ENCODE measurements at regions not wholly inside any gene's neighbourhood (a gene's known extent, or its start where the extent isn't known, plus 50 kb on each side); places are given as distances from the start of the nearest gene placed in this dataset.

- POLR2A ChIA-PET, result interaction anchor here (0.8 kb wide), 1 partner anchor 14 kb away, joined by 4 read pairs; no protein-coding TSS in a partner anchor
- H3K27ac ChIP-seq (ENCODE audit: low read depth, low read length, poor library complexity, severe bottlenecking), result no peak overlapping the region
- no peak overlapping the region for H2AFZ ChIP-seq (ENCODE audit: low read length)
- no peaks in the 10 kb centered on the region for H3K79me2 ChIP-seq (ENCODE audit: insufficient read depth, low read depth, low read length)
- no TSS peak for BruUV-seq (replicated peaks)
- no peaks in the 10 kb centered on the region for H3K4me1 ChIP-seq (ENCODE audit: insufficient read depth, low read length, poor library complexity, severe bottlenecking)
- H3K4me3 ChIP-seq (ENCODE audit: low read depth, low read length, poor library complexity, severe bottlenecking), result no peak overlapping the region
- no peak for DNase-seq (ENCODE audit: low spot score)
- intact Hi-C loops (cut with micrococcal nuclease; ENCODE audit: unreplicated experiment), result no loop called here
- H3K9me3 ChIP-seq (ENCODE audit: low read length), result no peaks in the 10 kb centered on the region
- no peaks in the 10 kb centered on the region for H3K36me3 ChIP-seq (ENCODE audit: insufficient read depth, low read length)
- H4K20me1 ChIP-seq (ENCODE audit: insufficient read depth, low read length), result no peaks in the 10 kb centered on the region
- CTCF ChIA-PET (ENCODE audit: unreplicated experiment), result no interaction called here
- no peak for TF ChIP-seq EZH2phosphoT487 (IDR thresholded peaks at IDR 0.05; ENCODE audit: borderline replicate concordance, low read depth, low read length)
- H3K4me2 ChIP-seq (ENCODE audit: low read length), result no peak overlapping the region
- H3K9me2 ChIP-seq (ENCODE audit: insufficient read depth, low read length), result no peaks in the 10 kb centered on the region
These were observed 317.2 kb downstream of the RWDD3 start for GRCh38 chr1:95551201-95551600.

GRCh38 chr1:95553595-95553994 is 319.6 kb downstream of the RWDD3 start:
- ChIA-PET CTCF (ENCODE audit: unreplicated experiment) (no interaction called here), POLR2A (no interaction called here)
- Histone ChIP-seq H3K4me1 (ENCODE audit: insufficient read depth, low read length, poor library complexity, severe bottlenecking) (no peaks in the 10 kb centered on the region), H3K4me2 (ENCODE audit: low read length) (no peak overlapping the region), H3K4me3 (ENCODE audit: low read depth, low read length, poor library complexity, severe bottlenecking) (no peak overlapping the region), H3K79me2 (ENCODE audit: insufficient read depth, low read depth, low read length) (no peaks in the 10 kb centered on the region), H2AFZ (ENCODE audit: low read length) (no peak overlapping the region), H3K27ac (ENCODE audit: low read depth, low read length, poor library complexity, severe bottlenecking) (no peak overlapping the region), H3K36me3 (ENCODE audit: insufficient read depth, low read length) (no peaks in the 10 kb centered on the region), H4K20me1 (ENCODE audit: insufficient read depth, low read length) (no peaks in the 10 kb centered on the region), H3K9me2 (ENCODE audit: insufficient read depth, low read length) (no peaks in the 10 kb centered on the region), H3K9me3 (ENCODE audit: low read length) (no peaks in the 10 kb centered on the region)
- BruUV-seq (replicated peaks), result no TSS peak
- TF ChIP-seq, protein P1, sequence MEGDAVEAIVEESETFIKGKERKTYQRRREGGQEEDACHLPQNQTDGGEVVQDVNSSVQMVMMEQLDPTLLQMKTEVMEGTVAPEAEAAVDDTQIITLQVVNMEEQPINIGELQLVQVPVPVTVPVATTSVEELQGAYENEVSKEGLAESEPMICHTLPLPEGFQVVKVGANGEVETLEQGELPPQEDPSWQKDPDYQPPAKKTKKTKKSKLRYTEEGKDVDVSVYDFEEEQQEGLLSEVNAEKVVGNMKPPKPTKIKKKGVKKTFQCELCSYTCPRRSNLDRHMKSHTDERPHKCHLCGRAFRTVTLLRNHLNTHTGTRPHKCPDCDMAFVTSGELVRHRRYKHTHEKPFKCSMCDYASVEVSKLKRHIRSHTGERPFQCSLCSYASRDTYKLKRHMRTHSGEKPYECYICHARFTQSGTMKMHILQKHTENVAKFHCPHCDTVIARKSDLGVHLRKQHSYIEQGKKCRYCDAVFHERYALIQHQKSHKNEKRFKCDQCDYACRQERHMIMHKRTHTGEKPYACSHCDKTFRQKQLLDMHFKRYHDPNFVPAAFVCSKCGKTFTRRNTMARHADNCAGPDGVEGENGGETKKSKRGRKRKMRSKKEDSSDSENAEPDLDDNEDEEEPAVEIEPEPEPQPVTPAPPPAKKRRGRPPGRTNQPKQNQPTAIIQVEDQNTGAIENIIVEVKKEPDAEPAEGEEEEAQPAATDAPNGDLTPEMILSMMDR (conservative IDR thresholded peaks at IDR 0.05; ENCODE audit: low read length), result no peak
- no peak for TF ChIP-seq EZH2phosphoT487 (IDR thresholded peaks at IDR 0.05; ENCODE audit: borderline replicate concordance, low read depth, low read length)
- intact Hi-C loops (cut with micrococcal nuclease; ENCODE audit: unreplicated experiment), result no loop called here
- no peak for DNase-seq (ENCODE audit: low spot score)

- Histone ChIP-seq H4K20me1 (ENCODE audit: insufficient read depth, low read length) (no peaks in the 10 kb centered on the region), H3K4me3 (ENCODE audit: low read depth, low read length, poor library complexity, severe bottlenecking) (no peak overlapping the region), H3K9me3 (ENCODE audit: low read length) (no peaks in the 10 kb centered on the region), H3K79me2 (ENCODE audit: insufficient read depth, low read depth, low read length) (no peaks in the 10 kb centered on the region), H3K36me3 (ENCODE audit: insufficient read depth, low read length) (no peaks in the 10 kb centered on the region), H2AFZ (ENCODE audit: low read length) (no peak overlapping the region), H3K27ac (ENCODE audit: low read depth, low read length, poor library complexity, severe bottlenecking) (no peak overlapping the region), H3K4me2 (ENCODE audit: low read length) (no peak overlapping the region), H3K4me1 (ENCODE audit: insufficient read depth, low read length, poor library complexity, severe bottlenecking) (no peaks in the 10 kb centered on the region), H3K9me2 (ENCODE audit: insufficient read depth, low read length) (no peaks in the 10 kb centered on the region)
- intact Hi-C loops (cut with micrococcal nuclease; ENCODE audit: unreplicated experiment), result no loop called here
- BruUV-seq (replicated peaks), result no TSS peak
- DNase-seq (ENCODE audit: low spot score), result no peak
- TF ChIP-seq, protein P1 (conservative IDR thresholded peaks at IDR 0.05; ENCODE audit: low read length), result no peak
- no peak for TF ChIP-seq EZH2phosphoT487 (IDR thresholded peaks at IDR 0.05; ENCODE audit: borderline replicate concordance, low read depth, low read length)
- CTCF ChIA-PET (ENCODE audit: unreplicated experiment), result no interaction called here
- POLR2A ChIA-PET, result interaction anchor here (1.0 kb wide), 1 partner anchor 22 kb away, joined by 3 read pairs; no protein-coding TSS in a partner anchor
These were observed 320.4 kb downstream of the RWDD3 start for GRCh38 chr1:95554408-95554807.

Data from OCI-LY7 (cell line).